ENCODE measurements at regions not wholly inside any gene's neighbourhood (a gene's known extent, or its start where the extent isn't known, plus 50 kb on each side); places are given as distances from the start of the nearest gene placed in this dataset.

- TF ChIP-seq CTCF (conservative IDR thresholded peaks at IDR 0.05; ENCODE audit: low read length) (no peak), EZH2phosphoT487 (IDR thresholded peaks at IDR 0.05; ENCODE audit: borderline replicate concordance) (no peak)
Observed at GRCh38 chr9:81824802-81825730, 103.2 kb upstream of the SPATA31D4 start.

All from Loucy (cell line).